ENCODE measurements at regions not wholly inside any gene's neighbourhood (a gene's known extent, or its start where the extent isn't known, plus 50 kb on each side); places are given as distances from the start of the nearest gene placed in this dataset.

- no peak for TF ChIP-seq POLR2AphosphoS5 (IDR thresholded peaks at IDR 0.05; ENCODE audit: low read depth, low read length)
These were observed 527.8 kb downstream of the MTRR start (continued) for GRCh38 chr5:8396756-8397155.

GRCh38 chr5:8399471-8399870 lies 530.5 kb downstream of the MTRR start:
- Histone ChIP-seq H4K20me1 (ENCODE audit: insufficient read depth) (no peaks in the 10 kb centered on the region), H3K4me2 (no peak overlapping the region), H3K27ac (ENCODE audit: low read depth in 2 of 2, low read length in 1 of 2) (no peak overlapping the region), H3K9ac (no peak overlapping the region), H3K9me2 (no peaks in the 10 kb centered on the region), H2AFZ (ENCODE audit: low read depth) (no peak overlapping the region), H3K4me3 (ENCODE audit: low read depth in 2 of 2, low read length in 1 of 2) (no peak overlapping the region), H3K9me3 (no peaks in the 10 kb centered on the region), H3K27me3 (ENCODE audit: insufficient read depth) (no peaks in the 10 kb centered on the region), H3K36me3 (replicated peaks in 1 of 2; ENCODE audit: control insufficient read depth in 1 of 2, insufficient read depth in 2 of 2, low read length in 1 of 2) (no peaks in the 10 kb centered on the region), H3K79me2 (ENCODE audit: insufficient read depth) (no peaks in the 10 kb centered on the region), H3K4me1 (ENCODE audit: control insufficient read depth in 1 of 2, insufficient read depth in 2 of 2, low read depth in 1 of 2, low read length in 1 of 2) (no peaks in the 10 kb centered on the region), H3F3A (replicated peaks; ENCODE audit: insufficient read depth) (no peaks in the 10 kb centered on the region)
- DNase-seq: no peak
- ChIA-PET POLR2A (no interaction called here), CTCF (no interaction called here)
- no peak for TF ChIP-seq RXRA (IDR thresholded peaks at IDR 0.05; ENCODE audit: borderline replicate concordance, low read depth)
- no peak for TF ChIP-seq MEF2A (IDR thresholded peaks at IDR 0.05; ENCODE audit: borderline replicate concordance, low read depth)
- TF ChIP-seq USF2 (IDR thresholded peaks at IDR 0.05; ENCODE audit: borderline replicate concordance, low read depth, low read length): no peak
- TF ChIP-seq PBX3 (IDR thresholded peaks at IDR 0.05): no peak
- no peak for TF ChIP-seq RAD21 (IDR thresholded peaks at IDR 0.05; ENCODE audit: low read length)
- no peak for TF ChIP-seq CTCF (IDR thresholded peaks at IDR 0.05)
- 3% methylated on average over 4 of the region's 4 CpGs for WGBS (ENCODE audit: low lambda C conversion rate)

- Histone ChIP-seq H3K79me2 (ENCODE audit: insufficient read depth) (no peaks in the 10 kb centered on the region), H3K27me3 (ENCODE audit: insufficient read depth) (no peaks in the 10 kb centered on the region; the same call in 1 of the 2 replicates), H2AFZ (ENCODE audit: low read depth) (no peak overlapping the region), H3K9me3 (no peaks in the 10 kb centered on the region), H3K4me3 (ENCODE audit: low read depth in 2 of 2, low read length in 1 of 2) (no peak overlapping the region), H3K4me2 (no peak overlapping the region), H3F3A (replicated peaks; ENCODE audit: insufficient read depth) (no peaks in the 10 kb centered on the region), H3K27ac (ENCODE audit: low read depth in 2 of 2, low read length in 1 of 2) (no peak overlapping the region), H3K36me3 (replicated peaks in 1 of 2; ENCODE audit: control insufficient read depth in 1 of 2, insufficient read depth in 2 of 2, low read length in 1 of 2) (no peaks in the 10 kb centered on the region), H3K4me1 (ENCODE audit: control insufficient read depth in 1 of 2, insufficient read depth in 2 of 2, low read depth in 1 of 2, low read length in 1 of 2) (no peaks in the 10 kb centered on the region), H3K9me2 (no peaks in the 10 kb centered on the region), H4K20me1 (ENCODE audit: insufficient read depth) (no peaks in the 10 kb centered on the region), H3K9ac (no peak overlapping the region)
- 3% methylated on average over 2 of the region's 2 CpGs for WGBS (ENCODE audit: low lambda C conversion rate)
- DNase-seq: no peak
- POLR2A ChIA-PET: no interaction called here
- no peak for TF ChIP-seq RXRA (IDR thresholded peaks at IDR 0.05; ENCODE audit: borderline replicate concordance, low read depth)
- TF ChIP-seq FOXM1 (IDR thresholded peaks at IDR 0.05; ENCODE audit: low read depth): no peak
- no peak for TF ChIP-seq USF1 (IDR thresholded peaks at IDR 0.05; ENCODE audit: borderline replicate concordance, low read depth)
- no peak for TF ChIP-seq MEF2A (IDR thresholded peaks at IDR 0.05; ENCODE audit: borderline replicate concordance, low read depth)
- CTCF ChIA-PET: no interaction called here
These were observed 539.3 kb downstream of the MTRR start for GRCh38 chr5:8408258-8408657.

Measured in SK-N-SH (cell line).